Body of pancreas (tissue), 4 donors: ENCODE measurements at regions not wholly inside any gene's neighbourhood (a gene's known extent, or its start where the extent isn't known, plus 50 kb on each side); places are given as distances from the start of the nearest gene placed in this dataset.

ENCODE experiments used
- CTCF ChIP-seq, 7 experiments: fragments of 450-650 bp in 4 of 7; fragments of 200-600 bp in 3 of 7; sonication (generic) in 3 of 7; IDR thresholded peaks; one replicate each; pipeline ENCODE4 v1.5.1; 2016 to 2019; ENCODE audit warnings: antibody characterized with exemption in 7 of 7
- POLR2A ChIP-seq, 3 donors: fragments of 450-650 bp; IDR thresholded peaks; one replicate each; pipeline ENCODE4 v1.6.1; 2016; ENCODE audit warnings: antibody characterized with exemption in 3 of 3, mild to moderate bottlenecking in 2 of 3

GRCh38 chr18:24734058-24734457 is 273.6 kb downstream of the HRH4 start:
- no peak for TF ChIP-seq POLR2A (IDR thresholded peaks at IDR 0.05)
- peak in 2 of 7 experiments; percentile 20 to 30 for TF ChIP-seq CTCF (IDR thresholded peaks at IDR 0.05)
